ENCODE measurements at regions not wholly inside any gene's neighbourhood (a gene's known extent, or its start where the extent isn't known, plus 50 kb on each side); places are given as distances from the start of the nearest gene placed in this dataset.

- peaks cover 5% of the 10 kb centered on the region for H3K9me3 Mint-ChIP-seq
- TF ChIP-seq CTCF (IDR thresholded peaks at IDR 0.05), result no peak
- no peak overlapping the region for H3K4me3 Mint-ChIP-seq
- ChIA-PET POLR2A (no interaction called here), CTCF (no interaction called here)
- DNase-seq (no peak), ATAC-seq (no peak)
- intact Hi-C loops (cut with micrococcal nuclease), result no loop called here
- no peak overlapping the region for H3K27ac Mint-ChIP-seq
- H3K36me3 Mint-ChIP-seq (ENCODE audit: low read depth), result no peaks in the 10 kb centered on the region
- no peaks in the 10 kb centered on the region for H3K4me1 Mint-ChIP-seq (ENCODE audit: low read depth)
- no peaks in the 10 kb centered on the region for H3K27me3 Mint-ChIP-seq
Measured at GRCh38 chr12:58777815-58778214, 142.5 kb downstream of the LRIG3 start.

- Mint-ChIP-seq H3K36me3 (ENCODE audit: low read depth) (no peaks in the 10 kb centered on the region), H3K27ac (no peak overlapping the region), H3K4me1 (ENCODE audit: low read depth) (no peaks in the 10 kb centered on the region), H3K9me3 (peaks cover 6% of the 10 kb centered on the region), H3K27me3 (no peaks in the 10 kb centered on the region), H3K4me3 (no peak overlapping the region)
- ChIA-PET CTCF (no interaction called here), POLR2A (no interaction called here)
- TF ChIP-seq CTCF (IDR thresholded peaks at IDR 0.05), result no peak
- DNase-seq, result no peak
- ATAC-seq, result no peak
- intact Hi-C loops (cut with micrococcal nuclease), result no loop called here
Measured at GRCh38 chr12:58781609-58782008, 138.7 kb downstream of the LRIG3 start.

GRCh38 chr12:58787021-58787760 lies 133.1 kb downstream of the LRIG3 start:
- CTCF ChIA-PET, result no interaction called here
- no peak overlapping the region for H3K4me3 Mint-ChIP-seq
- TF ChIP-seq CTCF (IDR thresholded peaks at IDR 0.05), result no peak
- peaks cover 3% of the 10 kb centered on the region for H3K9me3 Mint-ChIP-seq
- POLR2A ChIA-PET, result no interaction called here
- DNase-seq (no peak), ATAC-seq (no peak)
- H3K4me1 Mint-ChIP-seq (ENCODE audit: low read depth), result no peaks in the 10 kb centered on the region
- no peaks in the 10 kb centered on the region for H3K27me3 Mint-ChIP-seq
- no peaks in the 10 kb centered on the region for H3K36me3 Mint-ChIP-seq (ENCODE audit: low read depth)
- intact Hi-C loops (cut with micrococcal nuclease), result no loop called here
- no peak overlapping the region for H3K27ac Mint-ChIP-seq

- Mint-ChIP-seq H3K4me3 (no peak overlapping the region), H3K36me3 (ENCODE audit: low read depth) (no peaks in the 10 kb centered on the region), H3K27me3 (no peaks in the 10 kb centered on the region), H3K4me1 (ENCODE audit: low read depth) (no peaks in the 10 kb centered on the region), H3K27ac (no peak overlapping the region), H3K9me3 (peaks cover 8% of the 10 kb centered on the region)
- ChIA-PET CTCF (no interaction called here), POLR2A (no interaction called here)
- TF ChIP-seq CTCF (IDR thresholded peaks at IDR 0.05), result no peak
- ATAC-seq (no peak), DNase-seq (no peak)
- intact Hi-C loops (cut with micrococcal nuclease), result no loop called here
Measured at GRCh38 chr12:58794859-58795258, 125.4 kb downstream of the LRIG3 start.

- Mint-ChIP-seq H3K27me3 (no peaks in the 10 kb centered on the region), H3K27ac (no peak overlapping the region), H3K9me3 (peaks cover 8% of the 10 kb centered on the region), H3K4me3 (no peak overlapping the region), H3K36me3 (ENCODE audit: low read depth) (no peaks in the 10 kb centered on the region), H3K4me1 (ENCODE audit: low read depth) (no peaks in the 10 kb centered on the region)
- CTCF ChIA-PET, result no interaction called here
- no peak for DNase-seq
- intact Hi-C loops (cut with micrococcal nuclease), result no loop called here
- POLR2A ChIA-PET, result no interaction called here
- no peak for ATAC-seq
- TF ChIP-seq CTCF (IDR thresholded peaks at IDR 0.05), result no peak
Measured at GRCh38 chr12:58795825-58796224, 124.5 kb downstream of the LRIG3 start.
